ENCODE measurements at regions not wholly inside any gene's neighbourhood (a gene's known extent, or its start where the extent isn't known, plus 50 kb on each side); places are given as distances from the start of the nearest gene placed in this dataset.

GRCh38 chr9:103335461-103335860 is 340.3 kb downstream of the CYLC2 start:
- no peak for TF ChIP-seq CTCF (IDR thresholded peaks at IDR 0.05)
- TF ChIP-seq POLR2A (IDR thresholded peaks at IDR 0.05): no peak

All from right lobe of liver (tissue), 4 donors.